Bronchial epithelial cell (primary cell): ENCODE measurements at regions not wholly inside any gene's neighbourhood (a gene's known extent, or its start where the extent isn't known, plus 50 kb on each side); places are given as distances from the start of the nearest gene placed in this dataset.
A peak's percentile ranks its signal among the peaks of the same experiment; 100 is the strongest.

Source experiments
- DNase-seq: peaks from one replicate; pipeline ENCODE4 v3.0.0-alpha.2; 2010; ENCODE audit warnings: low read depth
- FAIRE-seq: peaks from 2 replicates; lab custom pipeline; 2011; peaks lifted over from hg19 to GRCh38; lab: Jason Lieb, UNC
- H3K27me3 ChIP-seq: 2 replicates; pipeline ENCODE4 v1.5.1; 2011; ENCODE audit warnings: low read length; ENCODE audit not compliant: control insufficient read depth, insufficient read depth
- H3K36me3 ChIP-seq: 2 replicates; pipeline ENCODE4 v1.5.1; 2011; ENCODE audit warnings: low read length; ENCODE audit not compliant: control insufficient read depth, insufficient read depth
- H3K4me3 ChIP-seq: 2 replicates; pipeline ENCODE4 v1.5.1; 2011; ENCODE audit warnings: mild to moderate bottlenecking, low read depth, low read length, control low read depth
- TF ChIP-seq, protein P1 (sequence below): IDR thresholded peaks from 2 replicates; pipeline ENCODE4 v1.5.1; 2011; ENCODE audit warnings: mild to moderate bottlenecking, moderate library complexity, low read length, control low read depth, inconsistent platforms; ENCODE audit not compliant: insufficient read depth, severe bottlenecking

DNA sequence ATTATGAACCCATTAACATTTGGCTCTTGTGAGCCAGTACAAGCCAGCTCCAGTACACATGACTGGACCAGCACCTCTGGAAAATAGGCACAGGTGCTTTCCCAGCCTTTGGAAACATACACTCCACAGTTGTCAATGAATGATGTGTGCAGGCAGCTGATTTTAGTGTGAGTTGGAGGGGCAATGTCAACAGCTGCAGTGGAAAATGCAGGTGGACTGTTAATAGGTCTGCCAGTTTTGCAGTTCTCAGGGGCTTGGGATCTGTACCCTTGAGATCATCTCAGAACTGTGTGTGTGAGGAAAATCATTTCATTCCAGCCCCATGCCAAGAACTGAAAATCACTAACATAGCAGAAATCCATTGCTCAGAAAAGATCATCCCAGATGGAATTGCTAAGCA, 81.7 kb upstream of the CHRDL1 start:
- Histone ChIP-seq H3K36me3 (no peaks in the 10 kb centered on the region), H3K4me3 (no peak overlapping the region), H3K27me3 (no peaks in the 10 kb centered on the region)
- DNase-seq, result no peak
- no peak for FAIRE-seq
- TF ChIP-seq, protein P1, sequence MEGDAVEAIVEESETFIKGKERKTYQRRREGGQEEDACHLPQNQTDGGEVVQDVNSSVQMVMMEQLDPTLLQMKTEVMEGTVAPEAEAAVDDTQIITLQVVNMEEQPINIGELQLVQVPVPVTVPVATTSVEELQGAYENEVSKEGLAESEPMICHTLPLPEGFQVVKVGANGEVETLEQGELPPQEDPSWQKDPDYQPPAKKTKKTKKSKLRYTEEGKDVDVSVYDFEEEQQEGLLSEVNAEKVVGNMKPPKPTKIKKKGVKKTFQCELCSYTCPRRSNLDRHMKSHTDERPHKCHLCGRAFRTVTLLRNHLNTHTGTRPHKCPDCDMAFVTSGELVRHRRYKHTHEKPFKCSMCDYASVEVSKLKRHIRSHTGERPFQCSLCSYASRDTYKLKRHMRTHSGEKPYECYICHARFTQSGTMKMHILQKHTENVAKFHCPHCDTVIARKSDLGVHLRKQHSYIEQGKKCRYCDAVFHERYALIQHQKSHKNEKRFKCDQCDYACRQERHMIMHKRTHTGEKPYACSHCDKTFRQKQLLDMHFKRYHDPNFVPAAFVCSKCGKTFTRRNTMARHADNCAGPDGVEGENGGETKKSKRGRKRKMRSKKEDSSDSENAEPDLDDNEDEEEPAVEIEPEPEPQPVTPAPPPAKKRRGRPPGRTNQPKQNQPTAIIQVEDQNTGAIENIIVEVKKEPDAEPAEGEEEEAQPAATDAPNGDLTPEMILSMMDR, result no peak

DNA sequence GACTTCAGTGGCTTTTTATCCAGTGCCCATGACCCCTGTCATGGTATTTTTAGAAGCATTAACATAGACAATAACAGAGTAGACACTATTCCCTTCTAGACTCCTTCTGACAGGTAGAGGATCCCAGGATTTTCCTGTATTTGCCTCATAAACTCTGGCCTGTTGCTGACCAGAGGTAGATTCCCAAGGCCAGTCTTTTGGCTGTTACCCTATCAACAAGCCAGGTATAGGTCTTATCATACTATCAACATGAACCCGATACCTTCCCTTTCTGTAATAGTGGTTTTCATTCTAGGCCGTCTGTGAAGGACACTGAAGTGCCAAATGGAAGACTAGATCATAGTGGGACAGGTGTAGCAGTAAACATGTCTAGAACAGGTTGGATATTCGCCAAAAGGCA, 76.2 kb upstream of the CHRDL1 start:
- Histone ChIP-seq H3K36me3 (no peaks in the 10 kb centered on the region), H3K27me3 (no peaks in the 10 kb centered on the region), H3K4me3 (no peak overlapping the region)
- no peak for DNase-seq
- TF ChIP-seq, protein P1, result no peak
- FAIRE-seq, result no peak

DNA sequence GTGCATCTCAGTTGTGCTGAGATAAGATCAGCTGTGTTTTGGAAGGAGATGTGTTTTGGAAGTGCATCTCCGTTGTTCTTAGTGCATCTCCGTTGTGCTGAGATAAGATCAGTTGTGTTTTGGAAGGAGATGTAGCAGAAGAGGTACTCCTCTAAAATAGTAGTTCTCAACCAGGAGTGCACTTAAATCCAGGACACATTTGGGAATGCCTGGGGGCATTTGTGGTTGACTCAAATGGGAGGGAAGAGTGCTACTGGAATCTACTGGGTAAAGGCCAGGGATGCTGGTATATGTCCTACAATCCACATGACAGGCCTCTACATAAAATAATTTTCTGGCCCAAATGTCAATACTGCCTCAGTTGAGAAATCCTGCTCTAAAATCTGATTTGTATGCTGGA, 70.8 kb upstream of the CHRDL1 start:
- DNase-seq, result no peak
- no peaks in the 10 kb centered on the region for H3K36me3 ChIP-seq
- no peak for FAIRE-seq
- TF ChIP-seq, protein P1, result no peak
- no peaks in the 10 kb centered on the region for H3K27me3 ChIP-seq
- no peak overlapping the region for H3K4me3 ChIP-seq

DNA sequence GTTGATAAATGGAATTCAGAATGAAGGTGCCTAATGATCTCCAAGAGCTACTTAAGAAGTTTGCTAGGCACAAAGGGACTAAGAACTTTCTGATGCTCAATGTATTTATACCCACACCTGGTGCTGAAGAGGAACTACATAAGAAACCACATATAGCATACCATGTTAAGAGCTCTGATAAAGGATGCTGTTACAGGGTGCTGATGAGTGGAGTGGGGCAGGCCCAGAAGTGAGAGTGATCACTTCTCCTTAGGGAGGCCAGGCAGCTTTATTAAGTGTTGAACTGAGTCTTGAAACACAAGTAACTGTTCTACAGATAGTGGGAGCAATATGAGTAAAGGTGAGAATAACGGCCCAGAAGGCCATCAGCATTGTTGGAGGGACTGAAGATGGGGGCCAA, 68.3 kb upstream of the CHRDL1 start:
- H3K4me3 ChIP-seq, result no peak overlapping the region
- H3K27me3 ChIP-seq, result no peaks in the 10 kb centered on the region

DNA sequence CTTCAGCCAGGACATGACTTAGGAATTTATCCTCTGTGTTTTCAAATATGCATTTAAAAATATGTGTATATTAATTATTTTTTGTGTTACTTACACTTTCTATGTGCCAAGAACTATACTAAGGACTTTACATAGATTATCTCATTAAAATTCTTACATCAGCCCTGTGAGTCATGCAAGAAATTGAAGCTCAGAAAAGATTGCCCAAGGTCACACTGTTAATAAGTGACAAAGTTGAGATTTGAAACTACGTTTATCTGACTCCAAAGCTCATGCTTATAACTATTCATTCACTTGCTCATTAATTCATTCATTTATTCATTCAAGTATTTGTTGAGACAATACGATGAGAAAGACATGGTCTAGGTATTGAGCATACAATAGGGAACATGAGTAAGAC, 62.9 kb upstream of the CHRDL1 start:
- TF ChIP-seq, protein P1, result no peak
- FAIRE-seq (no peak), DNase-seq (no peak)
- H3K36me3 ChIP-seq, result no peaks in the 10 kb centered on the region
- no peak overlapping the region for H3K4me3 ChIP-seq
- no peaks in the 10 kb centered on the region for H3K27me3 ChIP-seq

More for the DNA sequence above, 68.3 kb upstream of the CHRDL1 start:
- H3K36me3 ChIP-seq, result no peaks in the 10 kb centered on the region
- DNase-seq, result no peak
- FAIRE-seq, result no peak
- TF ChIP-seq, protein P1, result no peak

DNA sequence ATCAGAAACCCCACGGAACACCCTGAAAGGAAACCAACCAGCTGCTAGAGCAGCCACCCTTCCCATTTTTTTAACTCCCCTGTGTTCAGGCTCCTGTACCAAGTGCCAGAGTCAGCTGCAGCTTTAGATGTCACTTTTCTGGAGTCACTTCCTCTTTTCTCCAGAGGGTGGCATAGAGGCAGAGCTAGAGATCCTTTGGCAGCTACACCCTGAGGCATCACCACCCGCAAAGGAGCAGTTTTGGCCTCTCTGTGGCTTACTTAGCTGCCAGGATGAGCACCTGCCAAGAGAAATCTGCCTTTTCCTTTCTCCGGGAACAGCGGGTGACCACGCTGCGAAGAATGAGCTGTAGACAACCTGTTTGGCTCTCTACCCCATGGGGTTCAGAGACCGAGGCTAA, 58.0 kb upstream of the CHRDL1 start:
- Histone ChIP-seq H3K36me3 (no peaks in the 10 kb centered on the region), H3K4me3 (no peak overlapping the region), H3K27me3 (no peaks in the 10 kb centered on the region)
- FAIRE-seq, result no peak
- TF ChIP-seq, protein P1, result peak; percentile 46
- DNase-seq, result peak; percentile 9
